ENCODE measurements at regions not wholly inside any gene's neighbourhood (a gene's known extent, or its start where the extent isn't known, plus 50 kb on each side); places are given as distances from the start of the nearest gene placed in this dataset.

- no peak for TF ChIP-seq CTCF (IDR thresholded peaks at IDR 0.05)
- TF ChIP-seq POLR2A (IDR thresholded peaks at IDR 0.05) = no peak
These were observed 694.7 kb downstream of the SLC16A7 start for GRCh38 chr12:60290532-60290931.

All from adrenal gland (tissue), 5 donors.